Islet precursor cell (in vitro differentiated cells): ENCODE measurements at regions not wholly inside any gene's neighbourhood (a gene's known extent, or its start where the extent isn't known, plus 50 kb on each side); places are given as distances from the start of the nearest gene placed in this dataset.
A peak's percentile ranks its signal among the peaks of the same experiment; 100 is the strongest.
"Not testable (repeated sequence)": the region's sequence is repeated elsewhere in the genome, so short reads cannot be mapped to it uniquely, and the experiment has no call there.

Source experiments
- DNase-seq: peaks from one replicate; pipeline ENCODE4 v3.0.0-alpha.2; 2018

DNA sequence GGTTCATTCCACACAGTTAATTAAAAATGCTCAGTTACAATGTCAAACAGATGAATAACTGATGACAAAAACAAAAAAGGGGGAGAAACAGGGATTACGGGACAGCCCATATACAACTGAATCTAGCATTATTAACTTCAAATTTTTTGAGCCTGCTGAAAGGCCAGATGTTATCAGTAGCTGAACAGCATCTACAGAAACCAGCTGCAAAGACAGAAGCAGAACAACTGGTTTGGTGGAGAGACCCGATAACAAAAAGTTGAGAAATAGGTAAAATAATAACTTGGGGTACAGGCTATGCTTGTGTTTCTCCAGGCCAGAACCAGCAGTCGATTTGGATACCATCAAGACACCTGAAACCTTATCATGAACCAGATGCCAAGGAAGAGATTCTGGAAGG, 109.8 kb downstream of the SEPTIN7 start:
- DNase-seq: not testable (repeated sequence)

DNA sequence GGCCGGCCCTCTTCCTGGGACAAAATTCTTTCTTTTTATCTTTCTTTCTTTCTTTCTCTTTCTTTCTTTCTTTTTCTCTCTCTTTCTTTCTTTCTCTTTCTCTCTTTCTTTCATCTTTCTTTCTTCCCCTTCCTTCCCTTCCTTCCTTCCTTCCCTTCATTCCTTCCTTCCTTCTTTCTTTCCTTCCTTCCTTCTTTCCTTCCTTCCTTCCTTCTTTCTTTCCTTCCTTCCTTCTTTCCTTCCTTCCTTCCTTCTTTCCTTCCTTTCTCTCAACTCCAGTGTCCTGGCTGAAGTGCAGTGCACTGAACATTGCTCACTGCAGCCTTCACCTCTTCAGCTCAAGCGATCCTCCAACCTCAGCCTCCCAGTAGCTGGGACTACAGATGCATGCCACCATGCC, 112.5 kb downstream of the SEPTIN7 start:
- not testable (repeated sequence) for DNase-seq

DNA sequence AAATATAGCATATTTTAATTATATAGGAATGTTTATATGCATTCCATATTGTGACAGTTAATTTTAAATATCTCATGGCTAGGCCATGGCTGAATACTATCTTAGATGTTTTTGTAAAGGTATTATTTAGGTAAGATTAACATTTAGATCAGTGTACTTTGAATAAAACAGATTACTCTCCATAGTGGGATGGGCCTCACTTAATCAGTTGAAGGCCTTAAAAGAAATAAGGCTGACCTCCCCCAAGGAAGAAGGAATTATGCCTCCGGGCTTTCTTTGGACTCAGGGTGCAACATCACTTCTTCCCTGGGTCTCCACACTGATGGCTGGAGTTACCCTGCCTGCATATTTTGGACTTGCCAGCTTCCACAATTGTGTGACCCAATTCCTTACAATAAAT, 113.4 kb downstream of the SEPTIN7 start:
- DNase-seq: not testable (repeated sequence)

DNA sequence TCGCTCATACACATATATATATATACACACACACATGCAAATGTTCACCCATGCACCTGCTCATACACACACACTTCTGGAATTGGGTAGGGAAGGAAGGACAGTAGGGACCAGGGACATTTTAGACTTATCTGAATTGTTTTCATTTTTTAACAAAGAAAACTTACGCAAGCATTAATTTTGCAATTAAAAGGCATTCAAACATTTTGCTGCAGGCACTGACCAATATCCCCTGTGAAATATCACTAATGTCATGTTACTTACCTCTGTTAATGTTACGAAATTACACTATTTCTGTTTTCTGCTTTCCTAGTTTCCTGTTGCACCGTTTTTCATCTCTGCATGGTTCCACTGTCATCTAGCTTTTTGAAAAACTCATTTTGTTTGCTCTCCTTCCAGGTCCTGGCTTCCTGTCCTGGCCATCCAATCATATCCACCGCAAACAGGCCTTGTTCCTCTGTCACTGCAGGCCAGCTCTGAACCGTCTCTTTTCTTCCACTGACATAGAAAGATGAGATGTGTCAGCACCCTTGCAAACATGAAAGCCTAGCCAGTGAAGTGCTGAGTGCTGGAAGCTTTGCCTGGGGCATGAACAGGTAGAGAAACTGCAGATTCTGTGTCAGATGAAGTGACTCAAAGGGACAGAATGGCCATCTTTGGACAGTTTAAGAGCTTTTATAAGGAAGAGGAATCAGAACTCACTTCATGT, 114.5 kb downstream of the SEPTIN7 start:
- DNase-seq: peak; percentile 56

DNA sequence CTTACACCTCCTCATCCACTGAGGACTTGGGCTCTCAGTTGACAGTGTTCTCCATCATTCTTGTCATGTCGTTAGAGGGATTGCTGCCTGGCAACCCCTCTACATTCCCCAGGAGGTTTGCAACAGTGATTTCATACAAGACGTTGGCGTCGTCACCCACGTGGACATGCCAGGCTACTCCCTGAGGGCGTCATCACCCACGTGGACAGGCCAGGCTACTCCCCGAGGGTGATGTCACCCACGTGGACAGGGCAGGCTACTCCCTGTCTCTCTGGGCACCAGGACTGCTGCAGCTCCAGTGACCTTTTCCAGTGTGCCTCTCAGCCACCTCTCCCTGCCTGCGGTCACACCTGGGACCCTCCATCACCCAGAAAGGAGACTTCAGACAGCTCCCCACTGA, 117.4 kb downstream of the SEPTIN7 start:
- not testable (repeated sequence) for DNase-seq

DNA sequence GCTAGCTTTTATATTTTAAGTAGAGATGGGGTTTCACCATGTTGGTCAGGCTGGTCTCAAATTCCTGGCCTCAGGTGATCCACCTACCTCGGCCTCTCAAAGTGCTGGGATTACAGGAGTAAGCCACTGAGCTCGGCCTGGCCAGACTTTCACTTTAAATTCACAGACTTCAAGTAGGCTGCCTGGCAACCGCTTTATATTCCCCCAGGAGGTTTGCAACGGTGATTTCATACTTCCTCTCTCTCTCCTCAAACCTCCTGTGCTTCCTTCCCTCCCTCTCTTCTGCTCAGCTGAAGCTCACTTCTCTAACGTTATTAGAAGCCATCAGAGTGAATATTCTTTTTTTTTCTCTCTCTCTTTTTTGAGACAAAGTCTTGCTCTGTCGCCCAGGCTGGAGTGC, 118.8 kb downstream of the SEPTIN7 start:
- DNase-seq: not testable (repeated sequence)

DNA sequence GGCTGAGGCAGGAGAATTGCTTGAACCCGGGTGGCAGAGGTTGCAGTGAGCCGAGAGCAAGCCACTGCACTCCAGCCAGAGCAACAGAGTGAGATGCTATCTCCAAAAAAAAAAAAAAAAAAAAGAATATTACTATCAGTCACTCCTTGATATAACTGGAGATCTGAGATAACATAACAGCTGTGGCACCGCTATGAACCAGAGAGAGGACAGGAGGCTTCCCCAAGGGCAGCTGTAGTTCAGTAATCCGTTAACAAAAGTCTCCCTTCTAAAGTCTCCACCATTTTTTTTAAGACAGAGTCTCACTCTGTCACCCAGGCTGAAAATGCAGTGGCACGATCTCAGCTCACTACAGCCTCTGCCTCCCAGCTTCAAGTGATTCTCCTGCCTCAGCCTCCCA, 120.5 kb downstream of the SEPTIN7 start:
- not testable (repeated sequence) for DNase-seq

DNA sequence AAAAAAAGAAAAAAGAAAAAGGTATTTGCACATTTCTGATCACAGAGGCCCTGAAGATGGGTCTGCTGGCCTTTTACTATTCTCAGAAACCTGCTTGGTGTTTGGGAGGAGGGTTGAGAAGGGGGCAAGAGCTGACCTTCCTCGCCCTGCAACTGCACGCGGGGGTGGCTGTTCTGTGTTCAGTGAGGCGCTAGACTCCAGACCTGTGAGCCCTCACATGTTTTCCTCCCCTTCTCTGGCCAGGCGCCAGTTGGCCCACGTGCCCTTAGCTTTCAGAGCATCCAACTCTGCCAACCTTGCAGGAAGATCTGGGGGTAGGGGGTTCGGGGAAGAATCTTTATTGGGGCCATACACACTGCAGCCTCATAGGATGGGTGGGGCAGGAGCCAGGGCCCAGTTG, 123.8 kb downstream of the SEPTIN7 start:
- DNase-seq: not testable (repeated sequence)

DNA sequence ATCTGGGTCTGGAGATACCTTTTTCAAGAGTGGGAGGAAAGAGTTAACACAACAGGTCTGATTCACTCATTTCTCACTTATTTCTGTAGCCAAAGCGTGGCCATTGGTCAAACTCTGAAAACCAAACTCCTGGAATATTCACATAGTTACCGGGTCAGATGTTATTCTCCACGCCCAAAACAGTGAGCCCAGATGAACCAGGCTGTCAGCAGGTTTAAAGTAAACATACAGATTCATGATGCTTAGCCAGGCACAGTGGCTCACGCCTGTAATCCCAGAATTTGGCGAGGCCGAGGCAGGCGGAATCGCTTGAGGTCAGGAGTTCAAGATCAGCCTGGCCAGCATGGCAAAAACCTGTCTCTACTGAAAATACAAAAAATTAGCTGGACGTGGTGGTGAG, 126.1 kb downstream of the SEPTIN7 start:
- not testable (repeated sequence) for DNase-seq

DNA sequence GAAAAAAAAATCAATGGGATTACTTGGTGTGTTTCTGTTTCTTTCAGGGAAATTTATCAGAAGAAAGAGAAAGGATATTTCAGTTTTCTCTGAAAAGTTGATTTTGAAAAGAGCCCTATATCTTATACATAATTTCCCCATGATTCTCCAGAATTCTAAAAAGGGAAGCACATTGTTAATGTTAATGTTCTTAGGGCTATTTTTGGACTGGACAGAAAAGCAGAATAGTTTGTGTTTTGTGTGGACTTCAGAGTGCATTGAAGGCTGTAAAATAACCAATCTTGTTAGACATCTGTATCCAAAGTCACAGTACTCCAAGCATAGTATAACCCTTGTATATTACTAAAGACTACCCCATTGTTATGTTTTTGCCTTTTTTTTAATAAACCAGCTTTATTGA, 130.3 kb downstream of the SEPTIN7 start:
- DNase-seq: not testable (repeated sequence)

DNA sequence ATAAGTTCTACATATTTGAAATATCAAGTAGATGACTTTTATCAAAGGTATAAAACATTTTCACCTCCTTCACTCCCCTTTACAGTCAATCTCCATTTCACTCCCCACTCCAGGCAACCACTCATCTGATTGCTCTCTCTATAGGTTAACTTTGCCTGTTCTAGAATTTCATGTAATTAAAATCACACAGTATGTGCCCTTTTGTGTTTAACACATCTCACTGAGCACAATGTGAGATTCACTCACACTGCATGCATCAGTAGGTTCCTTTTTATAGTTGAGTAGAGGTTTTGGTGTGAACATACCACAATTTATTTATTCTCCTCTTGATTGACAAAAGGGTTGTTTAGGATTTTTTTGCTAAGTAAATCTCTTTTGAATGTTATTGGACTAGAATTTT, 130.7 kb downstream of the SEPTIN7 start:
- DNase-seq: not testable (repeated sequence)

DNA sequence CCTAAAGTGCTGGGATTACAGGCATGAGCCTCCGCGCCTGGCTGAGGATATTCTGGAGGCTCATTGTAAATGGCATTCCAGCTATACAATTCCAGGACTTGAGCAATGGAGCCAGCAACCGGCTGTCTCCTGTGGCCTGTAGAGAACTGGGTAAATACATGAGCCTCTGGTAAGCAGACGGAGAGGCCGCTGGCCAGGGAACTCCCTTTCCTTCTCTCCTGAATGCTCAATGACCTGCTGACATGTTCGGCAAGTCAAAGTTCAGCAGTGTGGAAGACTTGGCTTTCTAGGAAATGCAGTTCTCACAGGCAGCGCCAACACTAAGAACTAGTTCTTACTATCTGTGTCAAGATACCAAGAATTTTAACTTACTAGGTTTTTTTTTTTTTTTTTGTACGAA, 139.8 kb downstream of the SEPTIN7 start:
- not testable (repeated sequence) for DNase-seq

DNA sequence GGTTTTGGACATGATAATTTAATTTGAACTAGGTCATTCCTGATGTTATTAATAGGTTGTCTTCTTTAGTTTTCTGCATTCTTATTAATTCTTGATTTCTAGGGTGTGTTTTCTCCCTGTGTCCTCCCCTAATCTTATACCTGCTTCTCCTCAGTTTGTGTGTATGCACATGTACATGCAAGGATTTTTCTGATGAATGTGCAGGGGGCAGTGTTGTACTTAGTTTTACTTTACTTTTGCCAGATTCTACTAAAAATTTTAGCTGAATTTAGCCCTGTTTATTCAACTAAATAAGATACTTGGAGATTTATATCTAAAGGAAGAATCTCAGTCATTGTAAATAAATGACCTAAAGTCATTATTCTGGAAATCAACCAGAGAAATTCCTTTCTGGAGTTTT, 144.8 kb downstream of the SEPTIN7 start:
- DNase-seq: not testable (repeated sequence)

DNA sequence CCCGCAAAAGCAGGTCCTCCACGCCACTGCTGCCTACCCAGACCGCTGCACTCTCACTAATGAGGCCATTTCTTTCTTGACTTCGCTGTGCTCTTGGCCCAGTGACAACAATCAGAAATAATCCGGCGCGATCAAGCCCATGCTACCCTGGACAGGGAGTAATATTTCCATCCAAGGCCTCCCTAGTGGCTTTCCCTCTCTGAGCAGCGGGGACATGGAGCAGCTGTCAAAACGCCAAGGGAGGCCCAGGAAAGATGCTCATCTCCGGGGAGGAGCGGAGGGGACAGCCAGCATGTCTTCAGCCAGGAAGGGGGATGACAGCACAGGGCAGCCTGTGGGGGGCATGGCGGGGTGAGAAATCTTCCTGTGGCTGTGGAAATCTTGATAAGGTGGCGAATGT, 154.9 kb downstream of the SEPTIN7 start:
- not testable (repeated sequence) for DNase-seq

DNA sequence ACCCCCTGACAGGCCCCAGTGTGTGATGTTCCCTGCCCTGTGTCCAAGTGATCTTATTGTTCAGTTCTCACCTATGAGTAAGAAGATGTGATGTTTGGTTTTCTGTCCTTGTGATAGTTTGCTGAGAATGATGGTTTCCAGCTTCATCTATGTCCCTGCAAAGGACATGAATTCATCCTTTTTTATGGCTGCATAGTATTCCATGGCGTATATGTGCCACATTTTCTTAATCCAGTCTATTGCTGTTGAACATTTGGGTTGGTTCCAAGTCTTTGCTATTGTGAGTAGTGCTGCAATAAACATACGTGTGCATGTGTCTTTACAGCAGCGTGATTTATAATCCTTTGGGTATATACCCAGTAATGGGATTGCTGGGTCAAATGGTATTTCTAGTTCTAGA, 156.1 kb downstream of the SEPTIN7 start:
- not testable (repeated sequence) for DNase-seq

DNA sequence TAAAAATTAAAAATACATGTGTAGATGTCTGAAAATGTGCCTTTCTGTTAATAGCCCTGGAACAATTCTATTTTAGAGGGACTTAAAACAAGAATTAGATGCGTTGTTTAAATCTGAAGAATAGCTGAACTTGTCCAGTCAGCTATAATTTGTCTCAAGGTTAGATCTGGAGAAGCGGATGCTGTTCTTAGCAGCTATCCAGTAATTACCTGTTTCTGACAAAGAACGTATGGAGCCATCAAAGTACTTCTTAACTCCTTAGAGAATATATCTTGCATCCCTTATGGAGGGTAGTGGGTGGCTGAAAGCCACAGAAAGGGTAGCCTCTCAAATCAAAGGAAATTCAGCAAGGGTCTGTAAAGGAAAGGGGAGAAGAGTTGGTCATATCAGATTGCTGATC, 160.4 kb downstream of the SEPTIN7 start:
- not testable (repeated sequence) for DNase-seq

DNA sequence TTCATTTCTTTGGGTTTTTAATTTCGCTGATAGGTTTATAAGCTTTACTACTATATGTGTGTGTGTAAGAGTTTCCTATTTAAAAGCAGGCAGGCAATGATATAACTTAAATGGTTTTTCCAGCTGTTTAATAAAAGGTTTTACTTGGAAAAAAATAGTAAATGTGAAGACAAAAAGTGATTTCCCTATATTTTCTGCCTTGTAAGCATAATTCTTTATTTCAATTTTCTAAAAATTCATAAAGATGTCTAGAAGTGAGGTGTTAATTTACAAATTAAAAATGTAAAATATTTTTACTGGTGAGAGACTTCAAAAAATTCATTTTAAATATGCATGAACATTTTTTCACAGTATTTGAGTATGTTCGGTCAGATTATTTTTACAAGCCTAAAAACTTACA, 161.8 kb downstream of the SEPTIN7 start:
- DNase-seq: not testable (repeated sequence)

DNA sequence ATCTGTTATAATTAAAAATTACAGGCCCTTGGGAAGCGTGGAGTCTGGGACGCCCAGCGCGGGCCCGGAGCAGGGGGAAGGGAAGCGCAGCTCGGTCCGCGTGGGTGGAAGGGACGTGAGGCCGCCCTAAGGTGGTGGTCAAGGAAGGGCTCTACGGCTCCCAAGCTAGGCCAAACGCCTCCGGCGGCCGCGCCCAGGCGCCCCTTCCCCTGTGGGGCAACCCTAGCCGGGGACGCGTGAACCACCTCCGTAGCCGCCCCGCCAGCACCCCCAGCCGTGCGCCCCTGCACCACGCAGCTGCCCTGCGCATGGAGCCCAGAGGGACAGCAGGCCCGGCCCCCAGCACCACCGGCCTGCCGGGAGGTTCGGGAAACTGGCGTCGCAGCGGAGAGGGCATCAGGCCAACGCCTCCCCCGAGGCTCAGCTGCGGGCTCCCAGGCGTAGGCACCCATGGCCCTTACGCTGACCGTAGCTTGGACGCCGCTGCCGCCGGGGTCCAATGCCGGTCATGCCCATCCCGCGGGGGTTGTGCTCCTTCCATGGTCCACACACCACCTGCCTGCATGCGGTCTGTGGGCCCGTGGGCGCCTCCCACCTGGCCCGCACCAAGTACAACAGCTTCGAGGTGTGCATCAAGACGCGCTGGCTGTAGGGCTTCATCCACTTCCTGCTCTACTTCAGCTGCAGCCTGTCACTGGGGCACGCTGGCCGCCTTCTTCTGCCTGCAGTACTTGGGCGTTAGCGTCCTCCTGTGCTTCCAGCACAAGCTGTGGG, 166.7 kb downstream of the SEPTIN7 start:
- DNase-seq: no peak

DNA sequence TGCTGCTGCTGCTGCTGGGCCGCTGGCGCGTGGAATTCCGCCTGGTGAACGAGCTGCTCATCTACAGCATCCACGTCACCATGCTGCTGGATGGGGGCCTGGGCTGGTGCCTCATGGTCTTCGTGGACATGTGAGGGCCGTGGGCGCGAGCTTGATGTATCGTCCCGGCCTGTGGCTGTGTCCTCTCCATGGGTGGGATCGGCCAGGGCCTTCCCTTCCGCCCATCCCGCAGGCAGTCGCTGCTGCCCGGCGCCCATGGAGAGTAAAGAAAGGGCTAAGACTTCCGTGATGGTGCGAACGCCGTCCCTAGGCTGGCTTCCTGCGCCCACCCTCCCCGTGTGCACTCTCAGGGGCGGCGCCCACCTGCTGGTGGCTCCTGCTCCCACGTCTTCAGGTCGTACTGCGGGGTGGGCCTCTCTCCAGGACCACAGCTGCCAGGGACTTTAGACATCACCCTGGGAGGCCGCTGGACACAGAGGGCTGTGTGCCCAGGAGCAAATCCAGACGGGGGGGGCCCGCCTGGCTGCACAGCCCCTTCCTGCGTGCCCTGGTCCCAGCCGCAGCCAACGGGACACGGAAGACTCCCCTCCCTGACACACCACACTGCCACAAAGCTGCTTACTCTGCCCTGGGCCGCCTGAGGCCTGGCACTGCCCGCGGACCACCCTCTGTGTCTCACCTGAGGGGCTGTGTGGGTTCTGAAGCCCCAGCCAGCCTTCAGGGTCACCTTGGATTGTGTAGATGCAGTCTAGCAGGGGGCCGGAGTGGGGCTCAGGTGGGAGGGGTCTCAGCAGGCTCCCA, 167.5 kb downstream of the SEPTIN7 start:
- DNase-seq: no peak

DNA sequence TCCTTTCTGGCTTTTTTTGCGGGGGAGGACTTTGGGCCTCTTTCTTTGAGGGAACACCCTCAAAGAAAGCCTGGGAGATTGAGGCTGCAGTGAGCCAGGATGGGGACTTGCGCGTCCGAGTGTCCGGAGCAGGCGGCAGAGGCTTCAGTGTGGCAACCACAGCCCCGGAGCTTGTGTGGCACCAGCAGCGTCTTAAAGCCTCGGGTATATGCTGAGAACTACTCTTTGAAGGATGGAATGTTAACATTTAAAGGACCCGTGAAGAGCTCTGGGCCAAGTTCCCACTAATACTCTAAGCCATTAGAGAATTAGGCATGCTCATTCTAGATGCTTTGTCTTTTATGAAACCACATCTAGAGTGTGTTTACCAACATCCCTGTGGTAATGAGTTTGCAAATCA, 168.2 kb downstream of the SEPTIN7 start:
- no peak for DNase-seq

DNA sequence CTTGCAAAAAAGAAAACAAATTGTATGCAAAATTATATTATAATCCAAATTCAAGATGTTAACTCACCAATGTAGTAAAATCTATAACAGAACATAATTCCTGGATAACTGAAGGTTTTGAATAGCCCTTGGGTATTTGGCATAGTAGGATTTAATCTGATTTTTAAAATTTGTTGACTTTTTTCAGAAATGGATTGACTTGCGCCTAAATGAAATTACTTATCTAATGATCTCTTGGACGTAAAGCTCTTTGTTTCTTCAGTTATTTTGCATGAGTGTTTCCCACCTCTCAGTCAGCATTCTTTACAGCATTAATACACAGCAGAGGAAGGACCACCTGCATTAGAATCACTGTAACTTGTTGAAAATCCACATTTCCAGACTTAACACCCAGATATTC, 169.6 kb downstream of the SEPTIN7 start:
- DNase-seq: no peak

DNA sequence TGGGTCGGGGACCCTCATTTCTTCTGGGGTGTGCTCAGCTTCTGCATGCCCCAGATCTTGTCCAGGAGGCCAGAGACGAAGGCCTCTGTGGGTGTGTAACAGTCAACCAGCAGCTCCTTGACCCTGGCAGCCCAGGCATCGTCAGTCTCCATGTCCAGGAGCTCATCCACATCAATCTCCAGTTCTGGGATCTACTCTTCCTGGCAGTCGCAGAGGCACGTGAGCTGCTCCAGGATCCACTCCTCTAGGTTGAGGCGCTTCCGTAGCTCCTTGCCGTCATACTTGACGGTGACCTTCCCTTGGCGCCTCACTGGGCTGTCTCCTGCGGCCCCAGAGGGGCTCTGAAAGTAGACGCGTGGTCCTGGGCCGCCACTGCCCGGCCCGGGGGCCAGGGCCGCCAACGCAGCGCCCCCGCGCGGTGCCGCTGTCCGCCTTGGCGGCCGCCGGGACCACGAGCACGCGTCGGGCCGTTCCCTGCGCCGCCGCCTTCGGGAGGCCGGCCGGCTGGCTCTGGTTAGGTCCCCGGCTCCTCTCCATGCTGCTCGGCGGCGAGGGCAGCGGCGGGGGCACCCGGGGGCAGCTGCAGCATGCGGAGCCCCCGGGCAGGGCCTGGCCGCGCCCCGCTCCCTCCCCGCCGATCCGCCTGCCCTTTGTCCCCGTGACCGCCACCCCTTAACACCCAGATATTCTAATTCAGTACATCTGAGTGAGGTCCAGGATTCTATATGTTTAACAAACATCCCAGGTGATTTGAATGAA, 170.5 kb downstream of the SEPTIN7 start:
- DNase-seq: no peak
